H1 (cell line): ENCODE measurements at regions not wholly inside any gene's neighbourhood (a gene's known extent, or its start where the extent isn't known, plus 50 kb on each side); places are given as distances from the start of the nearest gene placed in this dataset.

ENCODE experiments used
- CEBPB ChIP-seq: IDR thresholded peaks from 2 replicates; pipeline ENCODE4 v1.6.1; 2012; ENCODE audit warnings: low read depth, low read length
- CTCF ChIP-seq, 3 experiments: IDR thresholded peaks; 1 replicate in 2 of 3; 2 replicates in 1 of 3; pipeline versions ENCODE4 v1.5.1 to v1.6.1; 2011; ENCODE audit warnings: low read length in 3 of 3, mild to moderate bottlenecking in 3 of 3, inconsistent platforms in 2 of 3, low read depth in 1 of 3, moderate library complexity in 1 of 3; ENCODE audit not compliant: insufficient read depth in 1 of 3; ENCODE audit errors: control extremely low read depth in 1 of 3
- EP300 ChIP-seq, 2 experiments: IDR thresholded peaks; 1 replicate in 1 of 2; 2 replicates in 1 of 2; pipeline ENCODE4 v1.6.1; 2011 to 2012; ENCODE audit warnings: low read depth in 2 of 2, low read length in 2 of 2, mild to moderate bottlenecking in 2 of 2, borderline replicate concordance in 1 of 2, inconsistent platforms in 1 of 2, moderate library complexity in 1 of 2
- EZH2 ChIP-seq: fragments of 200-600 bp; sonication (generic); IDR thresholded peaks from 2 replicates; pipeline ENCODE4 v1.7.1; 2012; ENCODE audit warnings: low read depth, mild to moderate bottlenecking, moderate library complexity, low read length, inconsistent platforms; ENCODE audit not compliant: severe bottlenecking
- RFX5 ChIP-seq: IDR thresholded peaks from 2 replicates; pipeline ENCODE4 v1.6.1; 2011; ENCODE audit warnings: low read depth, low read length, improper control_type of control experiment, borderline replicate concordance
- RXRA ChIP-seq: IDR thresholded peaks from 2 replicates; pipeline ENCODE4 v1.6.1; 2011; ENCODE audit warnings: low read depth, mild to moderate bottlenecking, low read length, moderate library complexity; ENCODE audit not compliant: insufficient read depth
- TAF1 ChIP-seq: IDR thresholded peaks from 2 replicates; pipeline ENCODE4 v1.6.1; 2011; ENCODE audit warnings: mild to moderate bottlenecking, low read depth, low read length
- ZNF274 ChIP-seq: IDR thresholded peaks from 2 replicates; pipeline ENCODE4 v1.7.0; 2012; ENCODE audit warnings: low read length, borderline replicate concordance; ENCODE audit errors: extremely low read depth

- TF ChIP-seq EZH2 (no peak), CTCF (IDR thresholded peaks at IDR 0.05; ENCODE audit: control extremely low read depth in 1 of 3, insufficient read depth in 1 of 3, low read depth in 1 of 3, low read length in 3 of 3) (no peak), ZNF274 (no peak), EP300 (IDR thresholded peaks at IDR 0.05; ENCODE audit: borderline replicate concordance in 1 of 2, low read depth in 2 of 2, low read length in 2 of 2) (no peak), CEBPB (no peak), RXRA (no peak), TAF1 (no peak), RFX5 (no peak)
These were observed 597.0 kb downstream of the PCDH18 start for GRCh38 chr4:136935305-136935704.
